ENCODE measurements at regions not wholly inside any gene's neighbourhood (a gene's known extent, or its start where the extent isn't known, plus 50 kb on each side); places are given as distances from the start of the nearest gene placed in this dataset.
"Not testable (repeated sequence)": the region's sequence is repeated elsewhere in the genome, so short reads cannot be mapped to it uniquely, and the experiment has no call there.

GRCh38 chr2:64931246-64932115 lies 57.7 kb upstream of the SLC1A4 start:
- peaks cover 2 to 14% of the 10 kb centered on the region in 2 donors for H3K4me1 Mint-ChIP-seq
- H3K4me3 Mint-ChIP-seq, result no peak overlapping the region

GRCh38 chr2:64932116-64932370 lies 57.2 kb upstream of the SLC1A4 start:
- no peaks in the 10 kb centered on the region for H3K9me3 Mint-ChIP-seq
- peak overlapping the region in 1 of 6 donors; percentile 3 for H3K27ac Mint-ChIP-seq
- H3K4me1 Mint-ChIP-seq, result peaks cover 2 to 14% of the 10 kb centered on the region in 2 donors
- H3K4me3 Mint-ChIP-seq, result no peak overlapping the region
- peaks cover 0 to 4% (median 2%) of the 10 kb centered on the region in 3 donors for H3K27me3 Mint-ChIP-seq (ENCODE audit: low read depth in 3 of 3)
- DNase-seq, result no peak
- peaks cover 0 to 7% (median 6%) of the 10 kb centered on the region in 3 donors for H3K36me3 Mint-ChIP-seq

More at GRCh38 chr2:64931246-64932115, 57.7 kb upstream of the SLC1A4 start:
- H3K27me3 Mint-ChIP-seq (ENCODE audit: low read depth in 3 of 3), result peaks cover 0 to 5% (median 4%) of the 10 kb centered on the region in 3 donors
- no peaks in the 10 kb centered on the region for H3K9me3 Mint-ChIP-seq
- peaks cover 0 to 9% (median 7%) of the 10 kb centered on the region in 3 donors for H3K36me3 Mint-ChIP-seq
- H3K27ac Mint-ChIP-seq, result peak overlapping the region in 1 of 6 donors; percentile 4
- no peak for DNase-seq

GRCh38 chr2:64932371-64933216 lies 56.6 kb upstream of the SLC1A4 start:
- Mint-ChIP-seq H3K36me3 (peaks cover 0 to 4% (median 4%) of the 10 kb centered on the region in 3 donors), H3K4me3 (no peak overlapping the region), H3K27me3 (ENCODE audit: low read depth in 3 of 3) (peaks cover 0 to 4% (median 2%) of the 10 kb centered on the region in 3 donors), H3K9me3 (no peaks in the 10 kb centered on the region), H3K27ac (peak overlapping the region in 2 of 6 donors; percentile 3 to 8), H3K4me1 (peaks cover 8 to 15% of the 10 kb centered on the region in 2 donors)
- no peak for DNase-seq

GRCh38 chr2:64934530-64934929 lies 54.7 kb upstream of the SLC1A4 start:
- H3K4me1 Mint-ChIP-seq, result peaks cover 22 to 31% of the 10 kb centered on the region in 2 donors
- no peak overlapping the region for H3K4me3 Mint-ChIP-seq
- H3K27me3 Mint-ChIP-seq (ENCODE audit: low read depth in 3 of 3), result peaks cover 0 to 7% (median 2%) of the 10 kb centered on the region in 3 donors
- H3K9me3 Mint-ChIP-seq, result no peaks in the 10 kb centered on the region
- peaks cover 0 to 4% (median 4%) of the 10 kb centered on the region in 3 donors for H3K36me3 Mint-ChIP-seq
- DNase-seq, result no peak
- H3K27ac Mint-ChIP-seq, result no peak overlapping the region

- Mint-ChIP-seq H3K4me1 (peaks cover 28 to 40% of the 10 kb centered on the region in 2 donors), H3K36me3 (peaks cover 0 to 4% (median 0%) of the 10 kb centered on the region in 3 donors), H3K27me3 (ENCODE audit: low read depth in 3 of 3) (peaks cover 0 to 4% (median 0%) of the 10 kb centered on the region in 3 donors), H3K4me3 (no peak overlapping the region), H3K27ac (peak overlapping the region in 2 of 6 donors; percentile 19 to 46), H3K9me3 (no peaks in the 10 kb centered on the region)
- DNase-seq, result no peak
Observed at GRCh38 chr2:64936809-64937208, 52.4 kb upstream of the SLC1A4 start.

GRCh38 chr2:64937314-64937686 lies 51.9 kb upstream of the SLC1A4 start:
- H3K9me3 Mint-ChIP-seq; H3K36me3 Mint-ChIP-seq; H3K27me3 Mint-ChIP-seq (ENCODE audit: low read depth in 3 of 3); DNase-seq: not testable (repeated sequence)
- Mint-ChIP-seq H3K4me1 (peaks cover 31 to 40% of the 10 kb centered on the region in 2 donors), H3K27ac (peak overlapping the region in 3 of 6 donors; percentile 19 to 74 (median 46)), H3K4me3 (peak overlapping the region in 1 of 5 donors; percentile 22)

- Mint-ChIP-seq H3K4me1 (peaks cover 31 to 36% of the 10 kb centered on the region in 2 donors), H3K36me3 (peaks cover 0 to 4% (median 0%) of the 10 kb centered on the region in 3 donors), H3K4me3 (peak overlapping the region in 3 of 5 donors; percentile 19 to 53 (median 22)), H3K9me3 (no peaks in the 10 kb centered on the region), H3K27ac (peak overlapping the region in 4 of 6 donors; percentile 17 to 74 (median 46)), H3K27me3 (ENCODE audit: low read depth in 3 of 3) (peaks cover 0 to 6% (median 0%) of the 10 kb centered on the region in 3 donors)
- peak; percentile 14 to 22 (median 15) for DNase-seq
Observed at GRCh38 chr2:64937687-64938491, 51.3 kb upstream of the SLC1A4 start.

- Mint-ChIP-seq H3K27ac (peak overlapping the region; percentile 29 to 92 (median 76)), H3K9me3 (no peaks in the 10 kb centered on the region), H3K4me3 (peak overlapping the region; percentile 25 to 77 (median 39))
Observed at GRCh38 chr2:64938607-64939285, 50.5 kb upstream of the SLC1A4 start.

GRCh38 chr2:64939332-64939917 lies 49.8 kb upstream of the SLC1A4 start:
- H3K4me3 Mint-ChIP-seq, result peak overlapping the region; percentile 27 to 77 (median 39)

More at GRCh38 chr2:64938607-64939285, 50.5 kb upstream of the SLC1A4 start:
- H3K4me1 Mint-ChIP-seq, result peaks cover 31 to 33% of the 10 kb centered on the region in 2 donors
- peaks cover 0 to 4% (median 0%) of the 10 kb centered on the region in 3 donors for H3K36me3 Mint-ChIP-seq
- no peak for DNase-seq
- H3K27me3 Mint-ChIP-seq (ENCODE audit: low read depth in 3 of 3), result peaks cover 0 to 4% (median 0%) of the 10 kb centered on the region in 3 donors

More at GRCh38 chr2:64939332-64939917, 49.8 kb upstream of the SLC1A4 start:
- Mint-ChIP-seq H3K9me3 (no peaks in the 10 kb centered on the region), H3K36me3 (peaks cover 0 to 4% (median 0%) of the 10 kb centered on the region in 3 donors), H3K4me1 (peaks cover 34 to 37% of the 10 kb centered on the region in 2 donors), H3K27ac (peak overlapping the region; percentile 29 to 92 (median 76)), H3K27me3 (ENCODE audit: low read depth in 3 of 3) (peaks cover 0 to 4% (median 0%) of the 10 kb centered on the region in 3 donors)
- peak; percentile 36 to 51 (median 44) for DNase-seq
